ENCODE measurements at regions not wholly inside any gene's neighbourhood (a gene's known extent, or its start where the extent isn't known, plus 50 kb on each side); places are given as distances from the start of the nearest gene placed in this dataset.

DNA sequence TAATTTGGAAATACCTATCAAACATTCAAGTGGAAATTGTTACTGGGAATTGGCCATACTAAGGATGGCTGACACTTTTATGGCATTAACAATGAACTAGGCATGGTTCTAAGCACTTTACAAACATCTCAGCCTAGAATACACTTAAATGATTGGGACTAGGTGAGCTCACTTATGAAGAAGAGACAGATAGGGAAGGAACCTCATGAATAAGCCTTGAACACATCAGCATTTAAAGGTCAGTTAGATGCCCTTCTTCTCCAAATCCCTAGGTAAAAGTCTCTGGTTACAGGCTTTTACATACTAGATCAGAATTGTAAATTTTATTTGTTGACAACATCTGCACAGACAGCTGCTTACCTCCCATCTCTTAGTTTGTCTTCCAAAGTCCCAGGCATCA, 488.6 kb downstream of the RMST start:
- TF ChIP-seq SPI1 (IDR thresholded peaks at IDR 0.05; ENCODE audit: borderline replicate concordance, low read depth): no peak
- no peak for TF ChIP-seq POLR2AphosphoS5 (IDR thresholded peaks at IDR 0.05; ENCODE audit: low read depth)
- TF ChIP-seq, protein P1, sequence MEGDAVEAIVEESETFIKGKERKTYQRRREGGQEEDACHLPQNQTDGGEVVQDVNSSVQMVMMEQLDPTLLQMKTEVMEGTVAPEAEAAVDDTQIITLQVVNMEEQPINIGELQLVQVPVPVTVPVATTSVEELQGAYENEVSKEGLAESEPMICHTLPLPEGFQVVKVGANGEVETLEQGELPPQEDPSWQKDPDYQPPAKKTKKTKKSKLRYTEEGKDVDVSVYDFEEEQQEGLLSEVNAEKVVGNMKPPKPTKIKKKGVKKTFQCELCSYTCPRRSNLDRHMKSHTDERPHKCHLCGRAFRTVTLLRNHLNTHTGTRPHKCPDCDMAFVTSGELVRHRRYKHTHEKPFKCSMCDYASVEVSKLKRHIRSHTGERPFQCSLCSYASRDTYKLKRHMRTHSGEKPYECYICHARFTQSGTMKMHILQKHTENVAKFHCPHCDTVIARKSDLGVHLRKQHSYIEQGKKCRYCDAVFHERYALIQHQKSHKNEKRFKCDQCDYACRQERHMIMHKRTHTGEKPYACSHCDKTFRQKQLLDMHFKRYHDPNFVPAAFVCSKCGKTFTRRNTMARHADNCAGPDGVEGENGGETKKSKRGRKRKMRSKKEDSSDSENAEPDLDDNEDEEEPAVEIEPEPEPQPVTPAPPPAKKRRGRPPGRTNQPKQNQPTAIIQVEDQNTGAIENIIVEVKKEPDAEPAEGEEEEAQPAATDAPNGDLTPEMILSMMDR (IDR thresholded peaks at IDR 0.05; ENCODE audit: insufficient read depth, low read length): no peak
- TF ChIP-seq GABPA (IDR thresholded peaks at IDR 0.05; ENCODE audit: low read depth): no peak
- TF ChIP-seq, protein P2, sequence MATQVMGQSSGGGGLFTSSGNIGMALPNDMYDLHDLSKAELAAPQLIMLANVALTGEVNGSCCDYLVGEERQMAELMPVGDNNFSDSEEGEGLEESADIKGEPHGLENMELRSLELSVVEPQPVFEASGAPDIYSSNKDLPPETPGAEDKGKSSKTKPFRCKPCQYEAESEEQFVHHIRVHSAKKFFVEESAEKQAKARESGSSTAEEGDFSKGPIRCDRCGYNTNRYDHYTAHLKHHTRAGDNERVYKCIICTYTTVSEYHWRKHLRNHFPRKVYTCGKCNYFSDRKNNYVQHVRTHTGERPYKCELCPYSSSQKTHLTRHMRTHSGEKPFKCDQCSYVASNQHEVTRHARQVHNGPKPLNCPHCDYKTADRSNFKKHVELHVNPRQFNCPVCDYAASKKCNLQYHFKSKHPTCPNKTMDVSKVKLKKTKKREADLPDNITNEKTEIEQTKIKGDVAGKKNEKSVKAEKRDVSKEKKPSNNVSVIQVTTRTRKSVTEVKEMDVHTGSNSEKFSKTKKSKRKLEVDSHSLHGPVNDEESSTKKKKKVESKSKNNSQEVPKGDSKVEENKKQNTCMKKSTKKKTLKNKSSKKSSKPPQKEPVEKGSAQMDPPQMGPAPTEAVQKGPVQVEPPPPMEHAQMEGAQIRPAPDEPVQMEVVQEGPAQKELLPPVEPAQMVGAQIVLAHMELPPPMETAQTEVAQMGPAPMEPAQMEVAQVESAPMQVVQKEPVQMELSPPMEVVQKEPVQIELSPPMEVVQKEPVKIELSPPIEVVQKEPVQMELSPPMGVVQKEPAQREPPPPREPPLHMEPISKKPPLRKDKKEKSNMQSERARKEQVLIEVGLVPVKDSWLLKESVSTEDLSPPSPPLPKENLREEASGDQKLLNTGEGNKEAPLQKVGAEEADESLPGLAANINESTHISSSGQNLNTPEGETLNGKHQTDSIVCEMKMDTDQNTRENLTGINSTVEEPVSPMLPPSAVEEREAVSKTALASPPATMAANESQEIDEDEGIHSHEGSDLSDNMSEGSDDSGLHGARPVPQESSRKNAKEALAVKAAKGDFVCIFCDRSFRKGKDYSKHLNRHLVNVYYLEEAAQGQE (IDR thresholded peaks at IDR 0.05; ENCODE audit: insufficient replicate concordance, low read depth): no peak

Data from HL-60 (cell line).